DND-41 (cell line): ENCODE measurements at regions not wholly inside any gene's neighbourhood (a gene's known extent, or its start where the extent isn't known, plus 50 kb on each side); places are given as distances from the start of the nearest gene placed in this dataset.

Experiments
- CTCF ChIP-seq: IDR thresholded peaks from 2 replicates; pipeline ENCODE4 v1.5.1; 2012; ENCODE audit warnings: borderline replicate concordance, low read length, moderate library complexity, mild to moderate bottlenecking; ENCODE audit not compliant: poor library complexity, severe bottlenecking; ENCODE audit errors: extremely low read depth
- EZH2 ChIP-seq: IDR thresholded peaks from 3 replicates; pipeline ENCODE4 v1.6.1; 2012; ENCODE audit warnings: borderline replicate concordance, low read depth, mild to moderate bottlenecking, moderate library complexity, low read length, inconsistent platforms; ENCODE audit not compliant: severe bottlenecking

DNA sequence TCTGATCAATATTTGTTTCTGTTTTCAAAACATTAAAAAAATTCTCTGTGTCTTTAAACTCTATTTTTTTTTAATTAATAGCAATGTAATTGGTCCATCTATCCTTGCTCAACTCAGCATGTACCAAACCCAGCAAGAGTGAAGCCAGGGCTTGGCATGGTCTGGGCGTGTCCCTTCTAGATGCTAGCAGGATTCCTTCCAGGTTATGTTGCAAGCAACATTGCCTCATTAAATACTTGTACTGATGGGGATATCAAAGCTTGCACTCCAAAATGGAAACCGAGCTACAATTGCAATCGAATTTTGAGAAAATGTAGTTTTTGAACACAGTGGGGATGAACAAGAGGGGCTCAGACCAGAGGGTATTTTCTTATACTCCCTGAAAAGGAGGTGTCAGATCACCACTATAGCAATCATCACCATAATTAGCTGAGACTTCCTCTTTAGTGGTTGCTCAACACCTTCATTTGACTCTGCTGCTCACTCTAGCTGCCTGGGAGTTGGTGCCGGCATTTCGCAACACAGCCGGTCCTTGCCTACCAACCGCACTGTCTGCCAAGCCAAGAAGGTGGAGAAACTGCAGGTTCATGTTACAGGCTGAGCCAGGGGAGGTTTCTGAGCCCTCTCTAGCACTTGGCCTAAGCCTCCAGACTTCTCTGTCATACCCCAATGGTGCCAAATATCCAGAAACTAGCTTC, 67.8 kb upstream of the RALGAPA2 start:
- TF ChIP-seq CTCF = no peak
- no peak for TF ChIP-seq EZH2
